Lung microvascular endothelial cell (primary cell): ENCODE measurements at regions not wholly inside any gene's neighbourhood (a gene's known extent, or its start where the extent isn't known, plus 50 kb on each side); places are given as distances from the start of the nearest gene placed in this dataset.

Experiments used
- DNase-seq, 2 donors: peaks; one replicate each; pipeline versions ENCODE4 v3.0.0 to v3.0.0-alpha.2; 2010; ENCODE audit warnings: low read depth in 2 of 2

DNA sequence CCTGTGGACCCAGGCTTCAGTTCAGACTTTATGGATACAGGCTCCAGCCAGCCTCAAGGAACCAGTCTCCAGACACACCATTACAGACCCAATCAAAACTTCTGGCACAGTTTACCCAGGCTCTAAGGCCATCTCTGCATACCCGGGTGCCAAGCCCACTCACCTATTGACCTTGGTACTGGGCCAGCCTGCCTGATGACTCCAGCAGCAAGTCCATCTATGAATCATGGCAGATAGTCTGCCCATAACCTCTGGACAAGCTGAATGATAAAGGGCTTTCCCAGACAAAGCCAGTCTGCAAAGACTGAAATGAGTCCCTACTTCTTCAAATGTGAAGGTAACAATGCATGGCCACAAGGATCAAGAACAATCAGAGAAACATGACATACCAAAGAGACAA lies 1327.1 kb upstream of the C9orf72 start:
- no peak for DNase-seq

- DNase-seq, result no peak
Measured at GRCh38 chr9:28909526-28909925, 1336.2 kb upstream of the C9orf72 start.

DNA sequence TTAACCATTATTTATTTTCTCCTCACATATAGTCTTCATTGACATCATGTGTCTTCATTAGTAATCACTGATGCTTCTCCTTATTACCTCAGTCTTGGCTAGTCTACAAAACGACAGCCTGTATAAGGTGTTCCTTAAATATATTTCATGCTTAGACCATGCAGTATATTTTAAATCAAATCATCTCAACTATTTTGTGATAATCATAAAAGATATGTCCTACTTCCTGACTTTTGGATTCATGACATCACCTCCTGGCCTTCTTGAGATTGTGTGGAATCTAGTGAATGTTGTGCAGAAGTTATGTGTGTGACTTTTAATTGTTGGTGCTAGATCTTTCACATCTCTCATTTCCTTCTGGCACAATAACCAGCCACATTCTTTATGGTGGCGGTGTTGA lies 1339.3 kb upstream of the C9orf72 start:
- no peak for DNase-seq

DNA sequence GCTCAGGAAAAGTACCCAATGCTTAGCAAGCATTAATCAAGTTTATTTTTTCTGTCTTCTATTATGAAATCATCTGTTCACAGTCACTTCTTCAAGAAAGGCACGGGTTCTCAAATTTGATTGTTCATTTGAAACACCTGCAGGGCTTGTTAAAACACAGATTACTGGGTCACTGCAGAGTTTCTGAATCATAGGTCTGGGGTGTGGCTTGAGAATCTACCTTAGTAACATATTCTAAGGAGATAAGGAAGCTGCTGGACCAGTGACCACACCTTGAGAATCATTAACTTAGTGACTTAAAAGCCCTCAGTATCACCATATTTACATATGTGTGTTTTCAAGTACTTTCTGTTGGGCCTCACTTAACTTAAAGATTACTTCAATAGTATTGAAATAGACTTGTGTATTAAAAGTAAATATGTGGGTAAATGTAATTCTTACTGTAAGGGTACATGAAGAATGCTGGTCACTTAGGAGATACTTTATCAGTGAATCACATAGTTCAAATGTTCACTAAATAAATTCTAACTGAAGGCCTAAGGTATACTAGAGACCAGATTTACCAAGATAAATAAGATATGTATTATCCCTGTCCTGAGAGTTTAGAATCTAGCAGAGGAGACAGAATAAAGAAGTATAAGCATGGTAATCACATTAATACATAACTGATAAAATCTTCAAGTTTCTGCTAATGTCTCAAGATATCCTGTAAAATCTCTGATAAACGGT lies 1342.1 kb upstream of the C9orf72 start:
- no peak for DNase-seq

DNA sequence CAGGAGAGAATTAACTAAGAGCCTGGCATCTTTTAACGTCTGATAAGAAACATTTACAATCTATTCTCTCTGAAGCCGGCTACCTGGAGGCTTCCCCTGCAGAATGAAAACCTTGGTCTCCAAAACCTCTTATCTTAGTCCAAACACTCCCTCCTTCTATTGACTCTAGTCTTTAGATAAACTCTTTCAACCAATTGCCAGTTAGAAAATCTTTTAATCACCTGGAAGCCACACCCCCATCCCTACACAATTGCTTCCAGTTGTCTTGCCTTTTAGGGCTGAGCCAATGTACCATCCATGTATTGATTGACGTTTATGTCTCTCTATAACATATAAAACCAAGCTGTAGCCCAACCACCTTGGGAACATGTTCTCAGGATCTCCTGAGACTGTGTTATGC lies 1343.1 kb upstream of the C9orf72 start:
- no peak for DNase-seq

DNA sequence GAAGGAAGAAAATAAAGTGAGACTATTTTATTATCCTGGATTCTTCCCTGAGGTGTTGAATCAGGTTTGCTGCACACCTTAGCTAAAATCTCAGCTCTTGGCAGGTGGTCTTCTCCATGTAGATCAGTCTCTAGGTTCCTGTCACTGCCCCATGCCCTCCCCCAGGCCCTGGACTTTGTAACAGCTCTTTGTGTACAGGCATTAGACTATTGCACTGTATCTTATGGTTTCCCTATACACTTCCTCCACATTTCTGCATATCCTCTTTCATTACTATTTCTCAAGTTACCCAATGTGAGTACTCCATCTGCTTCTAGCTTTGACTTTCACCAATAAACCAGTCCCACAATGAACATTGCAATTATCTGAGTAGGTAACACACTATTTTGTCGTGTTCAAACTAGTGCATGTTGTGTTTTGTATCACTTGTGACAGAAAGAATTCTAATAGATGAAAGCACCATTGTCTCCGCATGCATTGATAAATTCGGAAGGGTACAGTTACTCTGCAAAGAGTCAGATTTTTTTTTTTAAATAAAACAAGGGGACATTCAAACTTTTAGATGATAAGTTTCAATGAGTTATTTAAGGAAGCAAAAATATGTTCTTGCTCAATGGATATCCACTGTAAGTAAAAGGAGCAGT lies 1348.7 kb upstream of the C9orf72 start:
- DNase-seq, result no peak

DNA sequence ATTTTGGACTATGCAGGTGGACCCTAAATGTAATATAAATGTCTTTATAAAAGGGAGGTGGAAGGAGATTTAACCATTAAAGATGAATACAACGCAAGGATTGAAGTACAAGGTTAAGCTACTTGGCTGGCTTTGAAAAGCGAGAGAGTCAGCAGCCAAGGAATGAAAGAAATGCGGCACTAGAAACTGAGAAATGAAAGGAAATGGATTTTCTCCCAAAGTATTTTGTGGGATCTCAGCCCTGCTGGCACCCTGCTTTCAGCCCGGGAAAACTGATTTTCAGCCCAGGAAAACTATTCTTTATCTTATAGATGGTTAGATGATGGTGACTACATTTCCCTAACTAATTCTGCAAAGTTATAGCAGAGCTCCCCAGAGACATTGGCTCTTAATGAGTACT lies 1349.6 kb upstream of the C9orf72 start:
- DNase-seq, result no peak

- DNase-seq, result no peak
Measured at GRCh38 chr9:28923351-28923750, 1350.1 kb upstream of the C9orf72 start.

DNA sequence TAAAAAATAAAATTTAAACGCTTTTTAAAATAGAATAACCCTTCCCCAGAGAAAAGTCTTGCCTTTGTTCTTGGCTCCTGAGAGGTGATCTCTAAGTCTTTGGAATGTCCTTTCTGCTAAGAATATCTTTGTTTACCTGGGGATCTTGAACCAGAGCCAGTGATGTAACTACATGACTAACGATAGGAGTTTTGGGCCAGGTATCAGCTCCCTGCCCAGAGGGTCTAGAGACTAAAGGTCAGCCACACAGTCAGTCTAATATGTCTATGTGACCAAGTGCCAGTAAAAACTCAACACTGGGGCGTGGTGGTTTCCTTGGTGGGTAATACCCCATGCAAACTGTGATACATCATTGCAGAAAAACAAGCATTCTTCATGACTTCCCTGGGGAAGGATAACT lies 1351.9 kb upstream of the C9orf72 start:
- DNase-seq, result no peak

DNA sequence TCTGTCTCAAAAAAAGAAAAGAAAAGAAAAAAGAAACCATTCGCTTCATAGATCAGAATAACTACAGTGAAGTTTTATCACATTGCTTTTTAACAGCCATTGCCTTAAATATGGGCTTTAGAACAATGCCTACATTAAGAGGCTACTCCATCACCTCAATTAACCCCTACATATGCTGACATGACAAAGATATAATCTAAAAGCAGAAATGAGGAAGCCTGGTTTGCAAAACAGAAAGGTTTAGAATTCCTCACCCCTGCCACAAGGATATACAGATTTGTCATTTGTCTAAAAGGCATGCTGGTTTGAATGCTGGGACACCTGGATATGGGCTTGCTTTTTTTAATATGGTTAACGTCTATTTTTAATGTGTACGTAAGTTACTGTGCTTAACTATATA lies 1353.0 kb upstream of the C9orf72 start:
- no peak for DNase-seq

DNA sequence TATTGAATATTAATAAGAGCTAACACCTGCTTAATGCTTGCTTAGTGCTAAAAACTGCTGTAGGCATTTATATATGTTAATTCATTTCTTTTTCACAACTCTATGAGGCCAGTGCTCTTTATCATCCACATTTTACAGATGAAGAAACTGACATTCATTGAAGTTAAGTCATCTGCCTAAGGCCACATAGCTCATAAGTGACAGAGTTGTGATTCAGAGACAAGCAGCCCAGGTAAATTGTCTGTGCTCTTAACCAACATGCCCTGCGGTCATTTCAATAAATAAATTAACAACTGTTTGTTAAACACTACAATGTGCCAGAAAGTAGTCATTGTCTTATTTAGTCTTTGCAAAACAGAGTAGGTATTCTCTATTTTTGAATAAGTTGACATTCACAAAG lies 1354.4 kb upstream of the C9orf72 start:
- no peak for DNase-seq

- no peak for DNase-seq
Measured at GRCh38 chr9:28929433-28929832, 1356.2 kb upstream of the C9orf72 start.

DNA sequence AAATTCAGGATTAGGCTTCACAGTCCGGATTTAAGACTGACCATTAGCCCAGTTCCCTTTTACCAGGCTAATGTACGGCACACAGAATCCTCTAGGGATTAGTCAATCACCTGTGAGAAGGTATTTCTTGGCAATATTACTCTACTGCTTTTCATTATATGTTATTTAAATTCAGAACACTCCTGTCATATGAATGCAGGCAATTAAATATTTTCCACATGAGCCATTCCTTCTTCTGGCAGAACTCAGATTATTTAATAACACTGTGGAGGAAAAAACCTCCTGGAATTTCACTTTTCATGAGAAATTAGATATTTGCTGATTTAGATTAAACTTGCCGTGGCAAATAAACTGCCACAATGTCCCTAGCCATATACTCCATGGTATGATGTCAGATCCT lies 1357.5 kb upstream of the C9orf72 start:
- DNase-seq, result no peak

GRCh38 chr9:28934111-28934510 lies 1360.8 kb upstream of the C9orf72 start:
- DNase-seq, result no peak

- DNase-seq, result no peak
Measured at GRCh38 chr9:28938981-28939380, 1365.7 kb upstream of the C9orf72 start.

DNA sequence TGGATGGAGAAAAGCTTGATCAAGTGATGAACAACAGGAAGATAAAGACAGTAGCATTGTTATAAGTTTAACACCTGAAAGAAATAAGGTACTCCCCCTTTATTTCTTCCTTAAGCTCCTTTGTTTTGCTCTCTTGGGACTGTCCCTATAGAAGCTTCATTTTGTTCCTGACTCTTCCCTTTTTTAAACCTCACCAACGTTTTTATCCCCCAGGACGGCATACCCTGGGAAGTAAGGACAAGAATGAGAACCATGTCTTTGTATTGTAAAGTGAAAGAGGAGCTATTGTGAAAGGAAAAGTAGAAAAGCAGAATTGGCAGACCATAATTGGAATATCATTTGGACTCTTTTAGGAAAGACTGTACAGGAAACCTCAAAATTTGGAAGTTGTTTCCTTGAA lies 1368.6 kb upstream of the C9orf72 start:
- DNase-seq, result no peak

GRCh38 chr9:28942941-28943340 lies 1369.7 kb upstream of the C9orf72 start:
- DNase-seq, result no peak

- no peak for DNase-seq
Measured at GRCh38 chr9:28946648-28947047, 1373.4 kb upstream of the C9orf72 start.

GRCh38 chr9:28951945-28952344 lies 1378.7 kb upstream of the C9orf72 start:
- no peak for DNase-seq

DNA sequence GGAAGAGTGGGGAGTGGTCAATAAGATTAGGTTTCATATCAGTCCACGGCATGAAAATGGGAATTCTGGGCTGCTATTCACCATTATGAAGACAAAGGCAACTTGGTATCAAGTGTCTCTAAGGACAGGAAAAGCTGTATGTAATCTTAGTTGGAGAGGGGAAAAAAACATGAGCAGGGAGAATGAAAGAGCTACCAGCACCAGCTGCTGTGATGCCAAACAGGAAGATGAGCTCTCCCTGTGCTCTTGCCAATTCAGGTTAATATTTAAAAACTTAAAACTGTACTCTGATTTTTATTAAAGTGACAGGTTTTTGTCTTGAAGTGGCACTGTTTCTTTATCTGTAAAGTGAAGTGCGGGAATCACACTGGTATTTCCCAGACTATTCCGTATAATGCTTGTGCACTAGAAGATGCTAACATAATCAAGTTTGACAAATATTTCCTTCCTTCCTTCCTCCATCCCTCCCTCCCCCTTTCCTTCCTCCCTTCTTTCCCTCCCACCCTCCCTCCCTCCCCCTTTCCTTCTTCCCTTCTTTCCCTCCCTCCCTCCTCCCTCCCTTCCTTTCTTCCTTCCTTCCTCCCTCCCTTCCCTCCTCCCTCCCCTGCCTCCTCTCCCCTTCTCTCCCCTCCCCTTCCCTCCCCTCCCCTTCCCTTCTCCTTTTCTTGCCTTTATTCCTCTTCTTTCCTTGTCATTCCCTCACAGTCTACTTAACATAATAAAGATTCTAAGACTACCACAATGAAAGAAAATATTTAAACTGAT lies 1383.0 kb upstream of the C9orf72 start:
- DNase-seq, result no peak

DNA sequence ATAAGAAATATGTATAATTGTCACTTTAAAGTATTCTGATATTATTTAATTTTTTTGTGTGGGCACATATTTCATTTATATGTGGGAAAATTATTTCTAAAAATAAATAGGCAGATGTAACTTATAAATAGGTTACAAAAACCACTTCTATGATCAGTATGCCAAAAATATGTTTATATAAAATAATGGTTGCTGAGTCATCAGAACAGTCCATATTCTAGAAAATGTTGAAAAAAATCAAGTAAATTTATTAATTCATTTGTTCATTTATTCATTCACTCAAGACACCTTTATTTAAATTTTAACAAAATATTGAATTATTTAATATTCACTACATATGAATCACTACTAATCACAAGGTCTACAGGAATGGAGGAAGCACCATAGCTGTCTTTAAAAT lies 1387.3 kb upstream of the C9orf72 start:
- DNase-seq, result no peak

- DNase-seq, result no peak
Measured at GRCh38 chr9:28961623-28962022, 1388.3 kb upstream of the C9orf72 start.

DNA sequence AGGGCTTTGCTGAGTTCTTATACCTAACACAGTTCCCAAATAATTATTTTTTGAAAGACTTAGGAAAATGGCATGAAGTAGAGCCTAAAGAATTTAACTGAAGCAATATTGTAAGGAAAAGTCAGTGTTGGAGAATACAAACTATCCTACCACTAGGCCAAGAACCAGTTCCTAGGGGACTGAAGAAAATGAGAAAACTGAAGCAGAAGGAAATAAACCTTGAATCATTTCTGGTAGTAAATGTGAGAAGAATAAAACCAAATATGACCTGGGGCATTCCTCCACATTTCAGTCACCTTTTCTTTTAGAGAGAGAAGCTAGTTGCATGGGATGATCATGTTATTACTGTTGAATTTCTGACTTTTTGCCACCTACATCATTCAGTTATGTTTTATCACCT lies 1393.9 kb upstream of the C9orf72 start:
- DNase-seq, result no peak
